Brain microvascular endothelial cell (primary cell): ENCODE measurements at regions not wholly inside any gene's neighbourhood (a gene's known extent, or its start where the extent isn't known, plus 50 kb on each side); places are given as distances from the start of the nearest gene placed in this dataset.

Experiments
- DNase-seq: peaks from one replicate; pipeline ENCODE4 v3.0.0-alpha.2; 2020
- H3K27ac ChIP-seq: fragments of 250-450 bp; sonication (Bioruptor Pico); 2 replicates; pipeline ENCODE4 v1.5.1; 2020; ENCODE audit warnings: mild to moderate bottlenecking, moderate library complexity
- H3K27me3 ChIP-seq: fragments of 250-450 bp; sonication (Bioruptor Pico); replicated peaks from 2 replicates; pipeline ENCODE4 v1.5.1; 2020; ENCODE audit warnings: mild to moderate bottlenecking
- H3K36me3 ChIP-seq: fragments of 250-450 bp; sonication (Bioruptor Pico); replicated peaks from 2 replicates; pipeline ENCODE4 v1.5.1; 2020; ENCODE audit warnings: mild to moderate bottlenecking
- H3K4me3 ChIP-seq: 2 replicates; pipeline ENCODE4 v1.5.1; 2011; ENCODE audit warnings: low read depth, mild to moderate bottlenecking, control low read depth, low read length, moderate library complexity
- in situ Hi-C: cut with HindIII; loops from 2 replicates; pipeline ENCODE4 v1.10.0; 2017; ENCODE audit warnings: low sequenced_read_pairs, low pct_ligation_motif_present
- TF ChIP-seq, protein P1 (sequence below): IDR thresholded peaks from 2 replicates; pipeline ENCODE4 v1.5.1; 2011; ENCODE audit warnings: low read depth, mild to moderate bottlenecking, moderate library complexity, low read length, control low read depth, inconsistent platforms; ENCODE audit errors: missing control alignments

DNA sequence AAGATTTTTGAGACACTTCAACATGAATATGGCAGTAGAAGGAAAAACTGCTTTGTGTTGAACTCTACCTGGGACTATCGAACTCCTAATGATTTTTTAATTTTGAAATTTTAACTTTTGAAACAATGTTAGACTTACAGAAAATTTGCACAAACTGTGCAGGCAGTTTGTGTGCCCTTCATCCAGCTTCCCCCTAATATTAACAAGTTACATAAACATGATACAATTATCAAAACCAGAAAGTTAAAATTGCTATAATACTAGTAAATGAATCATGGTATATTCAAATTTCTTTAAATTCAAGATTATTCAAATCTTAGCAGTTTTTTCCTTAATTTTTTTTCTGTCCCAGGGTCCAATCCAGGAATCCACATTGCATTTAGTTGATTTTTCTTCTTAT, 278.9 kb downstream of the ADGRL2 start:
- H3K27ac ChIP-seq, result no peak overlapping the region
- TF ChIP-seq, protein P1, sequence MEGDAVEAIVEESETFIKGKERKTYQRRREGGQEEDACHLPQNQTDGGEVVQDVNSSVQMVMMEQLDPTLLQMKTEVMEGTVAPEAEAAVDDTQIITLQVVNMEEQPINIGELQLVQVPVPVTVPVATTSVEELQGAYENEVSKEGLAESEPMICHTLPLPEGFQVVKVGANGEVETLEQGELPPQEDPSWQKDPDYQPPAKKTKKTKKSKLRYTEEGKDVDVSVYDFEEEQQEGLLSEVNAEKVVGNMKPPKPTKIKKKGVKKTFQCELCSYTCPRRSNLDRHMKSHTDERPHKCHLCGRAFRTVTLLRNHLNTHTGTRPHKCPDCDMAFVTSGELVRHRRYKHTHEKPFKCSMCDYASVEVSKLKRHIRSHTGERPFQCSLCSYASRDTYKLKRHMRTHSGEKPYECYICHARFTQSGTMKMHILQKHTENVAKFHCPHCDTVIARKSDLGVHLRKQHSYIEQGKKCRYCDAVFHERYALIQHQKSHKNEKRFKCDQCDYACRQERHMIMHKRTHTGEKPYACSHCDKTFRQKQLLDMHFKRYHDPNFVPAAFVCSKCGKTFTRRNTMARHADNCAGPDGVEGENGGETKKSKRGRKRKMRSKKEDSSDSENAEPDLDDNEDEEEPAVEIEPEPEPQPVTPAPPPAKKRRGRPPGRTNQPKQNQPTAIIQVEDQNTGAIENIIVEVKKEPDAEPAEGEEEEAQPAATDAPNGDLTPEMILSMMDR, result no peak
- no peak for DNase-seq
- H3K27me3 ChIP-seq, result no peaks in the 10 kb centered on the region
- no peaks in the 10 kb centered on the region for H3K36me3 ChIP-seq
- in situ Hi-C loops, result no loop called here
- H3K4me3 ChIP-seq, result no peak overlapping the region

DNA sequence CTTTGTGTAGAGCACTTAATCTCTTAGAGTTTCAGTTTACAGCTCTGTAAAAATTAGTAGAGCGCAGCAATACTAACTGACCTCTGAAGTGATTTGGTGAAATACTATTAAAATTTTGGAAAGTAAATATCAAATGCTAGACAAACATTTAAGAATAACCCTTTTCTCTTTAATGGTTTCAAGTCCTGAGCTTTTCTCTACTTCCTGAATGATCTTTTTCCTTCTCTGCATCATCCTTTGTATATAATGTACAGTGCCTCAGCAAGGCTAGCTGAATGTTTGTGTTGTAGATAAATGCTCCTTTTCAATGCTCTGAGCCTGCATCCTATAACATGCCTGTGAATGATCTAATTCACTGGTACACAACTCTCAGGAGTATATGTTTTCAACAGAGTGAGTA, 272.9 kb downstream of the ADGRL2 start:
- DNase-seq, result no peak
- in situ Hi-C loops, result no loop called here
- H3K4me3 ChIP-seq, result no peak overlapping the region
- no peaks in the 10 kb centered on the region for H3K27me3 ChIP-seq
- TF ChIP-seq, protein P1, result no peak
- H3K36me3 ChIP-seq, result no peaks in the 10 kb centered on the region
- H3K27ac ChIP-seq, result no peak overlapping the region

DNA sequence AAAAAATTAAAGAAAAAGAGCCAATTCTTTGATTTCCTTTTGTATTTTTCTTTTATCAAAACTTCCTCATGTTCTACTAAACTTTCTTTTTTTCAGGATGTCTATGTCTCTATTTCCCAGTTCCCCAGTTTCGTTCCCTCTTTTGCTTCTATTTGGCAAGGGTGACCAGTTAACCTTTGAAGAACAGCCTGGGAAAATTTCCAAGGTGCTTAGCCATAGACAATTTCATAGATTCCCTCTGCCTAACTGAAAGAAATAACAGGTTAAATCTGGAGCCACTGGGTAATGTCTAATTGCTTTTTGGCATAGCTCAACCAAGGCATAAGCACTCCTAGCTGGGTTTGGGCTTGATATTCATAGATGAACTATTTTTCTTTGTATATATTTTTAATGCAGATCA, 272.3 kb downstream of the ADGRL2 start:
- Histone ChIP-seq H3K4me3 (no peak overlapping the region), H3K36me3 (no peaks in the 10 kb centered on the region), H3K27ac (no peak overlapping the region), H3K27me3 (no peaks in the 10 kb centered on the region)
- in situ Hi-C loops, result no loop called here
- DNase-seq, result no peak
- TF ChIP-seq, protein P1, result no peak

DNA sequence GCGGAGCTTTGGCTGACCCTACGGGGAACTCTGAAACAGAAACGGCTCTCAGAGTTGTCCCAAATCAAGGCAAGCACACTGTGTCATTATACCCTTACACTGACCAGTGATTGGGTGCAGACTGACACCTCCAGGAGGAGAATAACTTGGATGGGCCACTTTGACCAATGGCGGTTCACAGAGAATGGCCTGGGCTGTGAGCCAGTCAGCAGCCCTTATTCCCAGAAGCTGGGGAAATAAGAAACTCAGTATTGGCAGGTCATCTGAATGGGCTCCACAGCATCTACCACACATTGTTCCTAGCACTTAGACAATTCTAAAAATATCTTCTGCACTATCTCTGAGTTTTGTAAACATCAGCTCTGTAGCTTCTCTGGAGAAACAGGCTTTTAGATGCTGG, 265.2 kb downstream of the ADGRL2 start:
- H3K27me3 ChIP-seq, result no peaks in the 10 kb centered on the region
- H3K36me3 ChIP-seq, result no peaks in the 10 kb centered on the region
- H3K27ac ChIP-seq, result no peak overlapping the region
- in situ Hi-C loops, result no loop called here
- DNase-seq, result no peak
- TF ChIP-seq, protein P1, result no peak
- H3K4me3 ChIP-seq, result no peak overlapping the region

DNA sequence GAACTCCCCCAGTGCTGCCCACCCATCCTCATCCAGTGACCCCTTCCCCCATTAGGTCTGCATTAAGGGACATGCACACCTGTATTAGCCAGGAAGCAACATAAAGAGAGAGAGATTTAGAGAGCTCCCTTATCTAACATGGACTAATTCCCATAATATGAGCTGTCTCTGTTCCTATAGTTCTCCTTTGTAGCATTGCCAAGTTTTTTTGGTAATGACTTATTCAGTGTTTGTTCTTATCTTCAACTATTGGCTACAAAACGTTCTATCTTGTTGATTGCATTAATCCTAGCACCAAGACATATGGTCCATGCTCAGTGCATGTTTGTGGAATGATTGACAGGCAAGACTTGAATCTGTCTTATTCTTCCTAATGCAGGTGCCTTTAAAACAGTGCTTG, 264.0 kb downstream of the ADGRL2 start:
- no peak for DNase-seq
- H3K27ac ChIP-seq, result no peak overlapping the region
- in situ Hi-C loops, result no loop called here
- TF ChIP-seq, protein P1, result no peak
- H3K36me3 ChIP-seq, result no peaks in the 10 kb centered on the region
- no peaks in the 10 kb centered on the region for H3K27me3 ChIP-seq
- no peak overlapping the region for H3K4me3 ChIP-seq

DNA sequence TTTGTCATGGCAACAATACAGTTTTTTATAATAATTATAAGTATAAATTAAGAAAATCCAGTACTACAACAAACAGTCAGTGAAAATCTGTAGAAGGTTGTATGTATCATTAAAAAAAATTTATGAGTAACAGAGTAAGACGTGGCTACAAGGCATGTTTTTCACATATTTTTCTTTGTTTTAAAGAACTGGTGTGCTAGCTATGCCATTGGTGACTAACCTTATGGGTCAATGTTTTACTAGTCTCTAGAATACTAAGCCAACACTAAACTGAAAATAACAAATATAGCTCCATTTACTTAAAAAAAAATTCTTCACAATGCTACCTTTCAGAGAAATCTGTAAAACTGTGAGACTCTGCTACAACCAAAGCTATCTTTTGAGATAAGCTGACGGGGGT, 261.5 kb downstream of the ADGRL2 start:
- H3K27ac ChIP-seq, result no peak overlapping the region
- no peaks in the 10 kb centered on the region for H3K36me3 ChIP-seq
- TF ChIP-seq, protein P1, result no peak
- no peak overlapping the region for H3K4me3 ChIP-seq
- no peak for DNase-seq
- in situ Hi-C loops, result no loop called here
- no peaks in the 10 kb centered on the region for H3K27me3 ChIP-seq
